NOMO-1 (cell line): ENCODE measurements at regions not wholly inside any gene's neighbourhood (a gene's known extent, or its start where the extent isn't known, plus 50 kb on each side); places are given as distances from the start of the nearest gene placed in this dataset.
"Not testable (repeated sequence)": the region's sequence is repeated elsewhere in the genome, so short reads cannot be mapped to it uniquely, and the experiment has no call there.

Experiments
- DNase-seq, 2 experiments: peaks; one replicate each; lab custom pipeline; 2025; ENCODE audit not compliant: unreplicated experiment in 2 of 2; lab: John Stamatoyannopoulos, UW

GRCh38 chr6:147667082-147667481, 158.6 kb downstream of the SAMD5 start:
- DNase-seq = no peak

DNA sequence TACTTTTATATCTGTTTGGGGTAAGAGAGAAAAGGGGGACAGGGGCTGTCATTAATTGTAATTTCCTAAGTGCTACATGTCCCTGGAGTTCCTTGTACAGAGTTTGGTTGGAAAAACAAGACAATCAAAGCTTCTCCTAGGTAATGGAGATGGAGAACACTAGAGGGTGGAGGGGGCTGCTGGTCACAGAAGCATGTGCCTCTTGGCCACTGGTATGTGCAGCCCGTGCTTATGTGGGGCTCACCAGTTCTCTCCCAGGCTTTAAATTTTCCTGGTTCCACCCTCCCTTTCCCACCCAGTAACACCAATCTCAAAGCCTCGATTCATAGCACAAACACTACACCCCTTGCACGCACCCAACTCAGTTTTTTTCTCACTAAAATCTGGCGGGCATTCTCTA, 165.6 kb downstream of the SAMD5 start:
- no peak for DNase-seq

- no peak for DNase-seq
These were observed 166.3 kb downstream of the SAMD5 start for GRCh38 chr6:147674794-147675193.

- DNase-seq = no peak
These were observed 166.8 kb downstream of the SAMD5 start for GRCh38 chr6:147675281-147675680.

DNA sequence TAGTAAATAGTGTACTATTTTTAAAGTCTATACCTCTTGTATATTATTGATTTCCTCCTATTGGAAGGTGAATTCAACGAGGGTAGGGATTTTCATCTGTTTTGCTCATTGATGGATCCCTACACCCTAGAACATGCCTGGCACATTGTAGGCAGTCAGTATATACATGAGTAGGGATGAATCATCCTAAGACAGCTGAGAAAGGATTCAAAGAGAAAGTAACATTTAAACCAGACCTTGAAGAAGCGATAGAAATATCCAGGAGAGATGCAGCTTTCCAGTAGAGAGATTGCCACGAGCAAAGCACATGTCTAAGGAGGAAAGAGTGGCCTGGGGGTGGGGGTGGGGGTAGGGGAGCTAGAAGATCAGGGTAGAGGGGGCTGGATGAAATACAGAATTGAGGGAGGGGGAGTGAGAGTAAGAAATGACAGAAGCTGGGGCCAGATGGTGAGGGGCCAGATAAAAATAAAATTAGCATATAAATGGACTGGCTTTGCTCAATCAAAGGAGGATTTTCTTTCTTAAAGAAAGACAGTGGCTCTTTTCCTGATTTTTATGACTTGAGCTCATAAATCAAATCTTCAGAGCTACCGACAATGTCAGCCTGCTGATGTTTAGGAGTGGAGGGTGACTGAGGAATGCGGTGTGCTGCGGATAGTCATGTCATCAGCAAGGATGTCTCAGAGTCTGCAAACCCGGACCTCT, 168.2 kb downstream of the SAMD5 start:
- no peak for DNase-seq

DNA sequence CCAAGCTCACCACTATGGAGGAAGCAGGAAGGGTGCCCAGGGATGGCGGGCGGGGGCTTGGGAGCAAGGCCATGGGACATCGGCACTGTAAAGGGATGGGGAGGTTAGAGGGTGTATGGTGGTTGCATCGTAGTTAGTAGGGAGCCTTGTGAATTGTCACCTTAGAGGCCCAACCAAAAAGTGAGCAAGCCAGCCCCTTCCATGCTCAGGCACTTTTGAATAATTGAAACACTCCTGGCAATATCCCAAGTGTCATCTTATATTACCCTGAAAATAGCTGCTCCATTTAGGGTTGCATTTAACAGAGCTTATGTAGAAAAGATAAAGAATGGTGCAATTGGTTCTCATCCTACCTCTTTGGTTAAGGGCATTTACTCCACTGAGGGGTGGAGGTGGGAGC, 169.2 kb downstream of the SAMD5 start:
- no peak for DNase-seq

DNA sequence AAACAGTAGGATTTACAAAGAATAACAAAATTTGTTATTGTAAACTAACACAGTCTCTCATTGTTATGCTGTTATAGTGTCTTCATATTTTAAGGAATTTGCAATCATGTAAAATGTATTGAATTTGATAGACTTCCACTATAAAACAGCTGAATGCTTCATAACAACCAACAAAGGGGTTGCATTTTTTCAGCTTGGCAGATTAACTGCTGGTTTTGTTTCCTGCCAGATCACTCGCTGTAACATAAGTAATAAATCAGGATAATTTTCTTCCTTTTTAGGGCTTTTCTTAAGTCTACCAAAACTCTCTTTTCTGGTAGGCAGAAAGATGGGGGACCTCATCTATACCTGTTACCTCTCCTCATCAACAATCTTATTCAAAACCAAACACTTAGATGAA, 169.8 kb downstream of the SAMD5 start:
- DNase-seq = no peak

DNA sequence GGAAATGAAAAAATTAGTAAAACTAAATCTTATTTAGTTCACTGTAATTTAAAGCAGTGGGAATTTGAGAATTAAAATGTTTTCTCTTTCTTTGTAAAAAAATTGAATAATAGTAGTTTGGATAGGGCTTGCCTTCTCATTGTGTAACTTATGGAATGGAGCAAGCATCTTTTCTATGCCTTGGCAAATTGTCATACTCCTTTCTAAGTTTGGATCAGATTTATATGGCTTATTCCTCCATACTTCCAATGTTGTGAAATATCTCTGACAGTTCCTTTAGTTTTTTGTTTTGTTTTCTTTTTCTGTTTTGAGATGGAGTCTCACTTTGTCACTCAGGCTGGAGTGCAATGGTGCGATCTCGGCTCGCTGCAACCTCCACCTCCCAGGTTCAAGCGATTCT, 176.4 kb downstream of the SAMD5 start:
- no peak for DNase-seq

GRCh38 chr6:147689398-147689797, 180.9 kb downstream of the SAMD5 start:
- DNase-seq = no peak

DNA sequence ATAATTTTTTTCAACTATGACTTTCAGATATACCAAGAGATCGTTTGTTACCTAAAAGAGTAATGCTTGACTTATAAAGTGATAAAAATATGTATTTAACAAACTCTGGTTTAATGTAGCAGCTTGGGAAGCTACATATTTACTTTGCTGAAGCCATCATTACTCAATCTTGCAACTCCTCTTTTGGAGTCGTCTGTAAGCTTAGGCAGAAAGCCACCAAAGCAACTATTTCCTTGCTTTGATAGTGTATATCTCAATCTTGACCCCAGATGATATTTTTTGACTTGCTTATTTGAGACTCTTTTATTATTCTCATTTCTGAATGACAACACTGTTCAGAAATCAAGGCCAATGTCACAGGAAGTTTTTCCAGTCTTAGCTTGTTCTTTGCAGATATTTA, 183.0 kb downstream of the SAMD5 start:
- no peak for DNase-seq

GRCh38 chr6:147693181-147693580, 184.7 kb downstream of the SAMD5 start:
- no peak for DNase-seq

DNA sequence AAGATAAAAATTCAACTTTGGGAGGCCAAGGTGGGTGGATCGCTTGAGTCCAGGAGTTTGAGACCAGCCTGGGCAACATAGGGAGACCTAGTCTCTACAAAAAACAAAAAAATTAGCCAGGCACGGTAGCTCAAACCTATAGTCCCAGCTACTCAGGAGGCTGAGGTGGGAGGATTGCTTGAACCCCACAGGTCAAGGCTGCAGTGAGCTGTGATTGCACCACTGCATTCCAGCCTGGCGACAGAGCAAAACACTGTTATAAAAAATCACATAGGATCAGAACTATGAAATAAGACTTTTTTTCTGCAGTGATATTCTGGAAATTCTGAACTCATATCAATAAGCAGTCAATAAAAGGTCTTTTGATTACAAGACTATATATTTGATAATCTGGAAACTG, 186.1 kb downstream of the SAMD5 start:
- DNase-seq = not testable (repeated sequence)

DNA sequence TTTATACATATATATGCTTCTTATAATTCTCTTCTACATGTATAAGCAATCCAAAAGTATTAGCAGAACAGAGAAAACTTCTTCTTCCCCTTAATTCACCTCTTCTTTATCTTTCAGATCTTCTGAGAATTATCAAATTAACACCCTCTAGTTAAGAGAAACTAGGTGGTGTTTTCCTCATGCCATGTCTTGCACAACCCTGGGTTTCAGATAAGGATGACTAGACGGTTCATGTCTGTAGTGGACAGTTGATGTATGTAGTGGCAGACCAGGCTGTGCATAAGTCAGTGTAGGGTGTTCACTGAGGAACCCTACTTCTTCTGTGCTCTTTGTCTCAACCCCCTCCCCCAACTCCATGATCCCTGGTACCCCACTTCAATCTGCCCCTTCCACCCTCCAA, 187.3 kb downstream of the SAMD5 start:
- DNase-seq = no peak

- no peak for DNase-seq
These were observed 190.7 kb downstream of the SAMD5 start for GRCh38 chr6:147699140-147699539.

GRCh38 chr6:147699637-147700036, 191.1 kb downstream of the SAMD5 start:
- no peak for DNase-seq

- DNase-seq = no peak
These were observed 192.1 kb downstream of the SAMD5 start for GRCh38 chr6:147700436-147701209.

DNA sequence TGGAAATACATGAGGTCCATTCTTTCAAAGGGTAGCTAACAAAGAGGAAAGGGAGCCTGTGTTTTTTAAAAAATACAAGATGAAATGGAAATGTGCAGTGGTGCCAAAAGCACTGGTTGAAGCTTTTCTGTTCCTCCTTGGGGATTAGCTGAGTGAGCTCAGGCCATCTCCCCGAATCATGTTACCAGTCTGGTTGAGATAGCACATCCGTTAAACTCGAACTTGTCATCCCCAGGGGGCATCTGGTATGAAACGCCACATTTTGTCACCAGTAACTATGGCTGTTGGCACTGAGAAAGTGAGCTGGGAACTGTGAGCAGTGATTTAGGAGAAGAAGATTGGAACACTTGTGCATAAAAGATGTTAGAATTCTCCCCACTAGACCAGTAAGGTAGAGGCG, 196.2 kb downstream of the SAMD5 start:
- no peak for DNase-seq

- DNase-seq = no peak
These were observed 199.0 kb downstream of the SAMD5 start for GRCh38 chr6:147707524-147707923.

DNA sequence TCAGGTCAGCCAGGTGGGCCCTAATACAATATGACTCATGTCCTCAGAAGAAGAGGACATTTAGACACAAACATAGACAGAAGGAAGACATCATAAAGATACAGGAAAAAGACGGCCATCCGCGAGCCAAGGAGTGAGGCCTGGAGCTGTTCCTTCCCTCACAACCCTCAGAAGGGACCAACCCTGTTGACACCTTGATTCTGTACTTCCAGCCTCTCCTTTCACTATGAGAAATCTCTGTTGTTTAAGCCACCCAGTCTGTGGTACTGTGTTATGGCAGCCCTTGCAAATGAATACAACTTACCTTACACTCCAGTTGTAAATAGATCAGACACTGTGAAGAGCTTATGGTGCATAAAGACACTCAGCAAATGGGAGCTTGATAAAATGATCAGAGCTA, 199.7 kb downstream of the SAMD5 start:
- DNase-seq = no peak

DNA sequence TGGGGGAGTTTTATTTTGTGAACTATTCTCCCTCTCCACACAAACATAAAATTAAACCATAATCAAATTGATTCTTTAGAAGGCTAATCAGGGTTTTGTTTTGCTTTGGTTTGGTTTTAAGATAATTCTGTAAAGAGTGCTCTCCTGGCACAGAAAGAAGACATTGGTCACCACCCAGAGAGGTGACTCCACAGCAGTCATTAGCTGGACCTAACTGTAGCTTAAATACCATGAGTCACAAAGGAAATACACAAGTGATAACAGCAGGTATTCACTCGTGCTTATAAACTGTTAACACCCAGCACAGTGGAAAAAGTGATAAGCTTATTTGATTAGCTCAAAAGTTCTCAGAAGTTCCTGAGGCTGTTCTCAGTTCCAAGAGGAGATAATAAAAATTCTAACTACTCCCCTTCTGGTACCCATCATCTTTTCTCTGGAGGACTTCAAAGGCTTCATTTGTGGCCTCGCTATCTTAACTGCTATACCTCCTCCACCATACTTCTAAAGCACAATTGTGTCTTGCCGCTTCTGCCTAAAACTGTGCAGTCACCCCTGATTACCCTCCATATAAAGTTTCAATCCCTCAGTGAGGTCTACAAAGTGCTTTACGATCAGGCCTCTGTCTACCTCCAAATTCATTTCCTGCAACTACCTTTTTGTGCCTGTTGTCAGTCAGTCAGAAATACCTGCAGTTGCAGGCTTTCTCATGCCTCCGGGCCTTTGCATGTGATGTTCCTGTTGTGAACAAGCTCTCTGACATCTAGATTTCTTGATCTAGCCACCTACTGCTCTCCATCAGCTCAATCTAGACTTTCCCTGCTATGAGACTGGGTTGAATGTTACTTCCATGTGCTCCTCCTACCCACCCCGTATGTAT, 201.1 kb downstream of the SAMD5 start:
- no peak for DNase-seq

DNA sequence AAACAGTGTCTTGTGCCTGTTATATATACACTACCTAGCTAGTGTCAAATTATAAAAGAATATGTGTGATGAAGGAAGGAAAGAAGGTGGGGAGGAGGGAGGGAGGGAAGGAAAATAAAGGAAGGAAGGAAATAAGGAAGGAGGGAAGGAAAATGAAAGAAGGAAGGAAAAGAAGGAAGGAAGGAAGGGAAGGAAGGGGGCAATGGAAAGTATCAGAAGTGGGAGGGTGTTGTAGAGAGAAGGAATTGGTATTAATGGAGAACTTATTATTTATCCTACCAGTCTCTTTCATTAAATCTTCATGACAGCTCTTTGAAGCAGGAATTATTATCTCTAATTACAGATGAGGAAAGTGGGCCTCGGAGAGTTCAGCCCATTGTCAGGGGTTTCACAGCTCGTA, 202.4 kb downstream of the SAMD5 start:
- DNase-seq = no peak
